HEK293 (cell line): ENCODE measurements at regions not wholly inside any gene's neighbourhood (a gene's known extent, or its start where the extent isn't known, plus 50 kb on each side); places are given as distances from the start of the nearest gene placed in this dataset.

ENCODE experiments used
- CTCF ChIP-seq: fragments of 450-650 bp; formaldehyde crosslinking; IDR thresholded peaks from 2 replicates; pipeline ENCODE4 v1.5.1; 2016; ENCODE audit warnings: missing biosample characterization, missing genetic modification characterization
- MYNN ChIP-seq: fragments of 450-650 bp; formaldehyde crosslinking; IDR thresholded peaks from 2 replicates; pipeline ENCODE4 v1.5.1; 2016; ENCODE audit warnings: missing biosample characterization, missing genetic modification characterization, borderline replicate concordance
- ZBTB17 ChIP-seq: fragments of 450-650 bp; formaldehyde crosslinking; IDR thresholded peaks from 2 replicates; pipeline ENCODE4 v1.5.1; 2016; ENCODE audit warnings: missing biosample characterization, missing genetic modification characterization
- ZNF121 ChIP-seq: fragments of 450-650 bp; formaldehyde crosslinking; IDR thresholded peaks from 2 replicates; pipeline ENCODE4 v1.5.1; 2016; ENCODE audit warnings: missing biosample characterization, missing genetic modification characterization
- ZNF274 ChIP-seq, 2 experiments: fragments of 200-500 bp in 1 of 2; fragments of 450-650 bp in 1 of 2; sonication (Bioruptor generic) in 1 of 2; formaldehyde crosslinking in 1 of 2; IDR thresholded peaks; 2 replicates each; pipeline versions ENCODE4 v1.5.1 to v1.6.1; 2014 to 2016; ENCODE audit warnings: borderline replicate concordance in 1 of 2, inconsistent platforms in 1 of 2, low read length in 1 of 2, missing biosample characterization in 1 of 2, missing genetic modification characterization in 1 of 2
- ZNF544 ChIP-seq: fragments of 450-650 bp; formaldehyde crosslinking; IDR thresholded peaks from 2 replicates; pipeline ENCODE4 v1.5.0; 2017; ENCODE audit warnings: missing biosample characterization, missing genetic modification characterization
- ZNF639 ChIP-seq: fragments of 450-650 bp; formaldehyde crosslinking; IDR thresholded peaks from 2 replicates; pipeline ENCODE4 v1.5.1; 2016; ENCODE audit warnings: missing biosample characterization, missing genetic modification characterization

DNA sequence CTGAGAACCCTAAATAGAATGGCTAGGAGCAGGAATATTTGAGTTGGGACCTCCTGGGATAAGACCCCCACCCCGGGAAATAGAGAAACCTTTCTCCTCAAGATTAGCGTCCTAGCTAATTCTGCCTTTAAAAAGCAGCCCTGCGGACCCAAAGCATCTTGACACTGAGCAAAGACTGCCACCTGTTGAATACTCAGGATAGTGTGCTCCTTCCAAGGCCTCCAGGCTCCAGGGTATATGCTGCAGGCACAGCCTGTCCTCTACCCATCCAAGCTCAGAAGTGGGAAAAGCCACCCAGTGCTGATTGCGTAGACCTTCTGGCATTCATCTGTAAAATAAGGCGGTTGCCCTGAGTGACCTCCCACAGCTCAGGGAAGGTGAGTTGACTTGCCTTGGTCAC is 456.2 kb upstream of the DYNLRB2 start:
- TF ChIP-seq ZBTB17 (tag by site-specific recombination): no peak
- TF ChIP-seq CTCF (tag by site-specific recombination): peak; percentile 38; the same call in 1 of the 2 replicates
- TF ChIP-seq ZNF274 (IDR thresholded peaks at IDR 0.05; ENCODE audit: low read length): no peak
- TF ChIP-seq ZNF274 (tag by site-specific recombination; IDR thresholded peaks at IDR 0.05; ENCODE audit: borderline replicate concordance): no peak
- TF ChIP-seq ZNF544 (tag by site-specific recombination): no peak
- TF ChIP-seq MYNN: no peak
- no peak for TF ChIP-seq ZNF121 (tag by site-specific recombination)
- TF ChIP-seq ZNF639 (tag by site-specific recombination): no peak
